GM12878 (cell line): ENCODE measurements at regions not wholly inside any gene's neighbourhood (a gene's known extent, or its start where the extent isn't known, plus 50 kb on each side); places are given as distances from the start of the nearest gene placed in this dataset.

Experiments
- ATAC-seq: fragments of 200-7000 bp; cut with Tn5 transposase; 3 replicates; pipeline ENCODE4 v1.9.1; 2020; ENCODE audit warnings: mild to moderate bottlenecking, moderate library complexity
- BruUV-seq: library from RNA; stranded (reverse); fragments of 400-500 nt; replicated peaks from 2 replicates; lab custom pipeline; 2021; lab: Mats Ljungman, UMichigan
- CTCF ChIA-PET: fragments of 300-600 bp; sonication (Branson Sonifier 250); formaldehyde crosslinking; extraction: SDS; loops from one replicate; lab custom pipeline; 2021; ENCODE audit warnings: inconsistent platforms; lab: Yijun Ruan, JAX
- POLR2A ChIA-PET: fragments of 350-600 bp; formaldehyde crosslinking; extraction: SDS; loops from one replicate; lab custom pipeline; 2021; ENCODE audit warnings: inconsistent platforms; lab: Charles Lee
- RAD21 ChIA-PET: fragments of 300-600 bp; sonication (Branson Sonifier 250); formaldehyde crosslinking; loops from one replicate; lab custom pipeline; 2023; ENCODE audit warnings: antibody characterized with exemption; ENCODE audit not compliant: unreplicated experiment; lab: Charles Lee
- SMC1A ChIA-PET: fragments of 300-600 bp; sonication (Branson Sonifier 250); formaldehyde crosslinking; loops from one replicate; lab custom pipeline; 2023; ENCODE audit not compliant: unreplicated experiment, uncharacterized antibody; lab: Charles Lee
- DNase-seq: peaks from one replicate; pipeline ENCODE4 v3.0.0-alpha.2; 2011; ENCODE audit warnings: low read depth, low spot score
- FAIRE-seq: peaks from 3 replicates; lab custom pipeline; 2011; peaks lifted over from hg19 to GRCh38; lab: Jason Lieb, UNC
- H2AFZ ChIP-seq: 2 replicates; pipeline ENCODE4 v1.6.0; 2011; ENCODE audit warnings: low read depth, low read length, control low read depth; ENCODE audit not compliant: control insufficient read depth
- H3K27ac ChIP-seq: 2 replicates; pipeline ENCODE4 v1.5.1; 2011; ENCODE audit warnings: control low read depth; ENCODE audit not compliant: control insufficient read depth, insufficient read depth
- H3K27me3 ChIP-seq, 2 experiments: replicated peaks in 1 of 2; 2 replicates each; pipeline versions ENCODE4 v1.6.0 to v1.6.1; 2011; ENCODE audit warnings: low read length in 1 of 2; ENCODE audit not compliant: control insufficient read depth in 2 of 2, insufficient read depth in 2 of 2
- H3K36me3 ChIP-seq, 2 experiments: 2 replicates each; pipeline ENCODE4 v1.5.1; 2011; ENCODE audit warnings: low read length in 1 of 2; ENCODE audit not compliant: control insufficient read depth in 2 of 2, insufficient read depth in 2 of 2
- H3K4me1 ChIP-seq: 2 replicates; pipeline ENCODE4 v1.6.1; 2011; ENCODE audit warnings: mild to moderate bottlenecking, low read length, moderate library complexity, mixed read lengths; ENCODE audit not compliant: control insufficient read depth, insufficient read depth
- H3K4me2 ChIP-seq: 2 replicates; pipeline ENCODE4 v1.6.0; 2011; ENCODE audit warnings: control low read depth; ENCODE audit not compliant: control insufficient read depth, insufficient read depth
- H3K4me3 ChIP-seq: fragments of 200-600 bp; sonication (generic); 2 replicates; pipeline ENCODE4 v1.5.1; 2016
- H3K79me2 ChIP-seq: 2 replicates; pipeline ENCODE4 v1.6.0; 2011; ENCODE audit warnings: low read length; ENCODE audit not compliant: control insufficient read depth, insufficient read depth
- H3K9ac ChIP-seq: 2 replicates; pipeline ENCODE4 v1.8.0; 2011; ENCODE audit warnings: low read length, control low read depth, mixed read lengths; ENCODE audit not compliant: control insufficient read depth, insufficient read depth
- H3K9me3 ChIP-seq: replicated peaks from 3 replicates; pipeline ENCODE4 v1.5.1; 2011; ENCODE audit warnings: mild to moderate bottlenecking, low read length; ENCODE audit not compliant: control insufficient read depth, insufficient read depth
- H4K20me1 ChIP-seq: 2 replicates; pipeline ENCODE4 v1.6.0; 2011; ENCODE audit not compliant: control insufficient read depth, insufficient read depth
- CUX1 ChIP-seq: IDR thresholded peaks from 2 replicates; pipeline ENCODE4 v1.6.1; 2012; ENCODE audit warnings: improper control_type of control experiment, low read depth, low read length; ENCODE audit not compliant: insufficient replicate concordance
- ELK1 ChIP-seq: IDR thresholded peaks from 2 replicates; pipeline ENCODE4 v1.6.1; 2012; ENCODE audit warnings: low read depth, low read length, improper control_type of control experiment
- ETV6 ChIP-seq, 2 experiments: fragments of 450-650 bp in 1 of 2; IDR thresholded peaks in 1 of 2; conservative IDR thresholded peaks in 1 of 2; 2 replicates each; pipeline ENCODE4 v1.6.1; 2014; ENCODE audit warnings: antibody characterized with exemption in 1 of 2, borderline replicate concordance in 1 of 2, low read depth in 1 of 2, mild to moderate bottlenecking in 1 of 2, moderate library complexity in 1 of 2
- NFIC ChIP-seq: IDR thresholded peaks from 2 replicates; pipeline ENCODE4 v1.6.1; 2012; ENCODE audit warnings: low read depth, mild to moderate bottlenecking, inconsistent platforms, low read length, moderate library complexity
- PKNOX1 ChIP-seq: fragments of 450-650 bp; IDR thresholded peaks from 2 replicates; pipeline ENCODE4 v1.6.1; 2016; ENCODE audit warnings: mild to moderate bottlenecking
- SIN3A ChIP-seq: IDR thresholded peaks from 2 replicates; pipeline ENCODE4 v1.6.1; 2012; ENCODE audit warnings: low read depth, low read length, improper control_type of control experiment
- TCF12 ChIP-seq: IDR thresholded peaks from 2 replicates; pipeline ENCODE4 v1.6.1; 2011; ENCODE audit warnings: low read depth, mild to moderate bottlenecking, low read length
- ZBED1 ChIP-seq: IDR thresholded peaks from 2 replicates; pipeline ENCODE4 v1.6.1; 2016; ENCODE audit warnings: borderline replicate concordance
- ZNF622 ChIP-seq: fragments of 450-650 bp; IDR thresholded peaks from 2 replicates; pipeline ENCODE4 v1.6.1; 2017; ENCODE audit warnings: mild to moderate bottlenecking, inconsistent platforms
- WGBS: methylation state at CpG from one replicate; pipeline ENCODE4 v1.1.6; 2016; ENCODE audit warnings: low lambda C conversion rate; ENCODE audit not compliant: insufficient replicate concordance, insufficient coverage; ENCODE audit errors: missing lambda C conversion rate; 5-methylcytosine and 5-hydroxymethylcytosine counted together
- in situ Hi-C: fragments of 300-500 bp; cut with MboI; formaldehyde crosslinking; loops from 9 replicates; pipeline ENCODE4 v1.14.3; 2018; ENCODE audit warnings: mixed read lengths
- intact Hi-C: fragments of 100-400 bp; cut with micrococcal nuclease; formaldehyde crosslinking; loops from one replicate; pipeline ENCODE4 v1.14.2; 2022; ENCODE audit not compliant: unreplicated experiment
- TF ChIP-seq, protein P1 (sequence below): IDR thresholded peaks from 2 replicates; pipeline ENCODE4 v1.6.1; 2011; ENCODE audit warnings: borderline replicate concordance, low read depth, mild to moderate bottlenecking, moderate library complexity, low read length; ENCODE audit not compliant: insufficient read depth, poor library complexity, severe bottlenecking

- in situ Hi-C loops (no loop called here), intact Hi-C loops (no loop called here)
- no peak overlapping the region for H3K27ac ChIP-seq
- no peaks in the 10 kb centered on the region for H3K4me1 ChIP-seq
- RAD21 ChIA-PET = interaction anchor here (1.5 kb wide), 1 partner anchor 38 kb away, joined by 3 read pairs; no protein-coding TSS in a partner anchor
- no peak overlapping the region for H3K9ac ChIP-seq
- no peak overlapping the region for H2AFZ ChIP-seq
- 43% methylated on average over 2 of the region's 2 CpGs for WGBS
- H3K4me3 ChIP-seq = no peak overlapping the region
- no peaks in the 10 kb centered on the region for H3K79me2 ChIP-seq
- H3K27me3 ChIP-seq = no peaks in the 10 kb centered on the region
- ATAC-seq = no peak
- CTCF ChIA-PET = interaction anchor here (1.7 kb wide), 1 partner anchor 13 kb away, joined by 4 read pairs; no protein-coding TSS in a partner anchor
- SMC1A ChIA-PET = interaction anchor here (1.4 kb wide), 1 partner anchor 29 kb away, joined by 4 read pairs; no protein-coding TSS in a partner anchor
- peaks cover 4% of the 10 kb centered on the region for H3K9me3 ChIP-seq
- POLR2A ChIA-PET = no interaction called here
- no TSS peak for BruUV-seq
- no peak for FAIRE-seq
- no peak overlapping the region for H3K4me2 ChIP-seq
- no peaks in the 10 kb centered on the region for H3K36me3 ChIP-seq
- H4K20me1 ChIP-seq = no peaks in the 10 kb centered on the region
- no peak for DNase-seq
- TF ChIP-seq CUX1 (no peak), PKNOX1 (no peak), SIN3A (no peak), ELK1 (no peak), TCF12 (no peak), ETV6 (conservative IDR thresholded peaks at IDR 0.05 in 1 of 2, IDR thresholded peaks at IDR 0.05 in 1 of 2; ENCODE audit: borderline replicate concordance in 1 of 2, low read depth in 1 of 2) (no peak), ZBED1 (no peak), ZNF622 (no peak), NFIC (no peak)
- TF ChIP-seq, protein P1, sequence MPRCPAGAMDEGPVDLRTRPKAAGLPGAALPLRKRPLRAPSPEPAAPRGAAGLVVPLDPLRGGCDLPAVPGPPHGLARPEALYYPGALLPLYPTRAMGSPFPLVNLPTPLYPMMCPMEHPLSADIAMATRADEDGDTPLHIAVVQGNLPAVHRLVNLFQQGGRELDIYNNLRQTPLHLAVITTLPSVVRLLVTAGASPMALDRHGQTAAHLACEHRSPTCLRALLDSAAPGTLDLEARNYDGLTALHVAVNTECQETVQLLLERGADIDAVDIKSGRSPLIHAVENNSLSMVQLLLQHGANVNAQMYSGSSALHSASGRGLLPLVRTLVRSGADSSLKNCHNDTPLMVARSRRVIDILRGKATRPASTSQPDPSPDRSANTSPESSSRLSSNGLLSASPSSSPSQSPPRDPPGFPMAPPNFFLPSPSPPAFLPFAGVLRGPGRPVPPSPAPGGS = no peak
These were observed 472.4 kb upstream of the ID2 start for GRCh38 chr2:8209494-8209893.
